Esophagus squamous epithelium (tissue), 5 donors: ENCODE measurements at regions not wholly inside any gene's neighbourhood (a gene's known extent, or its start where the extent isn't known, plus 50 kb on each side); places are given as distances from the start of the nearest gene placed in this dataset.

Experiments used
- DNase-seq: peaks from one replicate; lab custom pipeline; 2025; lab: John Stamatoyannopoulos, UW
- H3K27ac ChIP-seq, 4 donors: fragments of 200-600 bp; sonication (generic); one replicate each; pipeline ENCODE4 v1.5.1; 2016 to 2019; ENCODE audit warnings: mild to moderate bottlenecking in 1 of 4
- H3K27me3 ChIP-seq, 4 donors: fragments of 200-600 bp; sonication (generic); 1 replicate in 3 of 4; 2 replicates in 1 of 4; pipeline versions ENCODE4 v1.5.1 to v1.6.0; 2017 to 2021; ENCODE audit warnings: antibody characterized with exemption in 1 of 4
- H3K36me3 ChIP-seq, 3 donors: fragments of 200-600 bp; sonication (generic); one replicate each; pipeline ENCODE4 v1.5.1; 2016 to 2019
- H3K4me1 ChIP-seq, 3 donors: fragments of 200-600 bp; sonication (generic); one replicate each; pipeline ENCODE4 v1.5.1; 2017 to 2019
- H3K4me3 ChIP-seq, 4 donors: fragments of 200-600 bp; sonication (generic); 1 replicate in 3 of 4; 2 replicates in 1 of 4; pipeline ENCODE4 v1.5.1; 2016 to 2019; ENCODE audit warnings: mild to moderate bottlenecking in 2 of 4, moderate library complexity in 1 of 4
- H3K9me3 ChIP-seq, 3 donors: fragments of 200-600 bp; sonication (generic); one replicate each; pipeline ENCODE4 v1.5.1; 2016 to 2019
- CTCF ChIP-seq, 6 experiments: fragments of 450-650 bp in 4 of 6; fragments of 200-600 bp in 2 of 6; sonication (generic) in 2 of 6; IDR thresholded peaks; one replicate each; pipeline ENCODE4 v1.5.1; 2016 to 2019; ENCODE audit warnings: antibody characterized with exemption in 6 of 6, mild to moderate bottlenecking in 4 of 6, moderate library complexity in 4 of 6
- POLR2A ChIP-seq, 4 donors: fragments of 450-650 bp; IDR thresholded peaks; one replicate each; pipeline ENCODE4 v1.6.1; 2017; ENCODE audit warnings: antibody characterized with exemption in 4 of 4, mild to moderate bottlenecking in 4 of 4, moderate library complexity in 3 of 4
- WGBS, 2 donors: methylation state at CpG; one replicate each; pipeline ENCODE4 v1.1.5; 2018; 5-methylcytosine and 5-hydroxymethylcytosine counted together
- intact Hi-C: fragments of 100-400 bp; cut with DNase I; formaldehyde crosslinking; loops from one replicate; pipeline ENCODE4 v1.15.0; 2022
- donor health status: DM: yes; HTN: yes; CAD: no.

GRCh38 chr3:17808994-17809393 is 66.6 kb upstream of the TBC1D5 start:
- DNase-seq = no peak
- H3K9me3 ChIP-seq = no peaks in the 10 kb centered on the region
- H3K4me3 ChIP-seq = no peak overlapping the region
- intact Hi-C loops = no loop called here
- TF ChIP-seq POLR2A (IDR thresholded peaks at IDR 0.05) (no peak), CTCF (IDR thresholded peaks at IDR 0.05) (no peak)
- no peaks in the 10 kb centered on the region for H3K4me1 ChIP-seq
- no peaks in the 10 kb centered on the region for H3K36me3 ChIP-seq
- no peak overlapping the region for H3K27ac ChIP-seq
- H3K27me3 ChIP-seq = peaks cover 0 to 5% (median 0%) of the 10 kb centered on the region in 4 donors

- Histone ChIP-seq H3K27ac (no peak overlapping the region), H3K4me1 (no peaks in the 10 kb centered on the region), H3K27me3 (peaks cover 0 to 5% (median 0%) of the 10 kb centered on the region in 4 donors), H3K4me3 (no peak overlapping the region), H3K9me3 (no peaks in the 10 kb centered on the region), H3K36me3 (no peaks in the 10 kb centered on the region)
- 60 to 73% methylated on average over 1 of the region's 1 CpG for WGBS, 2 donors
- intact Hi-C loops = no loop called here
- TF ChIP-seq POLR2A (IDR thresholded peaks at IDR 0.05) = no peak
- TF ChIP-seq CTCF (IDR thresholded peaks at IDR 0.05) = no peak
- no peak for DNase-seq
These were observed 64.4 kb upstream of the TBC1D5 start for GRCh38 chr3:17806876-17807275.

- Histone ChIP-seq H3K27me3 (peaks cover 0 to 5% (median 0%) of the 10 kb centered on the region in 4 donors), H3K4me1 (no peaks in the 10 kb centered on the region), H3K36me3 (no peaks in the 10 kb centered on the region), H3K4me3 (no peak overlapping the region), H3K27ac (no peak overlapping the region), H3K9me3 (no peaks in the 10 kb centered on the region)
- no peak for DNase-seq
- 91 to 97% methylated on average over 5 of the region's 5 CpGs for WGBS, 2 donors
- TF ChIP-seq POLR2A (IDR thresholded peaks at IDR 0.05) (no peak), CTCF (IDR thresholded peaks at IDR 0.05) (no peak)
- intact Hi-C loops = no loop called here
These were observed 63.8 kb upstream of the TBC1D5 start for GRCh38 chr3:17806201-17806600.

GRCh38 chr3:17805461-17805940 is 63.1 kb upstream of the TBC1D5 start:
- H3K9me3 ChIP-seq = no peaks in the 10 kb centered on the region
- no peak overlapping the region for H3K27ac ChIP-seq
- no peak overlapping the region for H3K4me3 ChIP-seq
- peaks cover 0 to 5% (median 0%) of the 10 kb centered on the region in 4 donors for H3K27me3 ChIP-seq
- intact Hi-C loops = no loop called here
- H3K36me3 ChIP-seq = no peaks in the 10 kb centered on the region
- no peak for DNase-seq
- H3K4me1 ChIP-seq = no peaks in the 10 kb centered on the region
- TF ChIP-seq POLR2A (IDR thresholded peaks at IDR 0.05) = no peak
- no peak for TF ChIP-seq CTCF (IDR thresholded peaks at IDR 0.05)
- 38 to 62% methylated on average over 1 of the region's 1 CpG for WGBS, 2 donors

- Histone ChIP-seq H3K27me3 (no peaks in the 10 kb centered on the region), H3K36me3 (no peaks in the 10 kb centered on the region), H3K4me3 (no peak overlapping the region), H3K27ac (no peak overlapping the region), H3K9me3 (no peaks in the 10 kb centered on the region), H3K4me1 (no peaks in the 10 kb centered on the region)
- intact Hi-C loops = no loop called here
- no peak for DNase-seq
- TF ChIP-seq POLR2A (IDR thresholded peaks at IDR 0.05) = no peak
- no peak for TF ChIP-seq CTCF (IDR thresholded peaks at IDR 0.05)
- WGBS, 2 donors = 72 to 78% methylated on average over 3 of the region's 3 CpGs
These were observed 60.5 kb upstream of the TBC1D5 start for GRCh38 chr3:17802950-17803349.
